ENCODE measurements at regions not wholly inside any gene's neighbourhood (a gene's known extent, or its start where the extent isn't known, plus 50 kb on each side); places are given as distances from the start of the nearest gene placed in this dataset.
A peak's percentile ranks its signal among the peaks of the same experiment; 100 is the strongest.

GRCh38 chr6:163651915-163652668, 237.6 kb downstream of the QKI start:
- DNase-seq (ENCODE audit: low read depth): peak; percentile 2

- no peak for DNase-seq (ENCODE audit: low read depth)
Measured at GRCh38 chr6:163651426-163651825, 236.9 kb downstream of the QKI start.

- DNase-seq (ENCODE audit: low read depth): no peak
Measured at GRCh38 chr6:163648868-163649267, 234.3 kb downstream of the QKI start.

- no peak for DNase-seq (ENCODE audit: low read depth)
Measured at GRCh38 chr6:163647624-163648023, 233.1 kb downstream of the QKI start.

- DNase-seq (ENCODE audit: low read depth): no peak
Measured at GRCh38 chr6:163646866-163647265, 232.3 kb downstream of the QKI start.

- DNase-seq (ENCODE audit: low read depth): no peak
Measured at GRCh38 chr6:163646133-163646532, 231.6 kb downstream of the QKI start.

GRCh38 chr6:163645560-163645959, 231.0 kb downstream of the QKI start:
- no peak for DNase-seq (ENCODE audit: low read depth)

GRCh38 chr6:163643866-163644265, 229.3 kb downstream of the QKI start:
- DNase-seq (ENCODE audit: low read depth): no peak

- DNase-seq (ENCODE audit: low read depth): no peak
Measured at GRCh38 chr6:163641706-163642105, 227.2 kb downstream of the QKI start.

- DNase-seq (ENCODE audit: low read depth): no peak
Measured at GRCh38 chr6:163640641-163641040, 226.1 kb downstream of the QKI start.

GRCh38 chr6:163637524-163637923, 223.0 kb downstream of the QKI start:
- no peak for DNase-seq (ENCODE audit: low read depth)

- no peak for DNase-seq (ENCODE audit: low read depth)
Measured at GRCh38 chr6:163635731-163636364, 221.3 kb downstream of the QKI start.

- no peak for DNase-seq (ENCODE audit: low read depth)
Measured at GRCh38 chr6:163635315-163635714, 220.8 kb downstream of the QKI start.

- DNase-seq (ENCODE audit: low read depth): no peak
Measured at GRCh38 chr6:163634211-163635171, 220.0 kb downstream of the QKI start.

- no peak for DNase-seq (ENCODE audit: low read depth)
Measured at GRCh38 chr6:163630991-163631390, 216.5 kb downstream of the QKI start.

GRCh38 chr6:163630572-163630971, 216.1 kb downstream of the QKI start:
- no peak for DNase-seq (ENCODE audit: low read depth)

GRCh38 chr6:163630096-163630495, 215.6 kb downstream of the QKI start:
- DNase-seq (ENCODE audit: low read depth): no peak

Data from HS-5 (cell line).